Mesenchymal stem cell (in vitro differentiated cells and primary cell): ENCODE measurements at regions not wholly inside any gene's neighbourhood (a gene's known extent, or its start where the extent isn't known, plus 50 kb on each side); places are given as distances from the start of the nearest gene placed in this dataset.
"Not testable (repeated sequence)": the region's sequence is repeated elsewhere in the genome, so short reads cannot be mapped to it uniquely, and the experiment has no call there.

Experiments
- DNase-seq: peaks from one replicate; pipeline ENCODE4 v3.0.0-alpha.2; 2013
- H2AFZ ChIP-seq: one replicate; pipeline ENCODE4 v1.6.1; 2013; ENCODE audit warnings: low read depth, mild to moderate bottlenecking, control low read depth, inconsistent platforms, low read length, moderate library complexity
- H2AK5ac ChIP-seq: 2 replicates; pipeline ENCODE4 v1.6.1; 2013; ENCODE audit warnings: low read length, moderate library complexity, mild to moderate bottlenecking, inconsistent platforms; ENCODE audit not compliant: severe bottlenecking
- H2BK120ac ChIP-seq: one replicate; pipeline ENCODE4 v1.6.1; 2013; ENCODE audit warnings: low read depth, mild to moderate bottlenecking, inconsistent platforms, low read length, moderate library complexity
- H2BK12ac ChIP-seq, 2 experiments: one replicate each; pipeline ENCODE4 v1.6.1; 2013; ENCODE audit warnings: inconsistent platforms in 2 of 2, low read length in 2 of 2, mild to moderate bottlenecking in 2 of 2, moderate library complexity in 2 of 2, control low read depth in 1 of 2
- H2BK15ac ChIP-seq: one replicate; pipeline ENCODE4 v1.6.1; 2013; ENCODE audit warnings: mild to moderate bottlenecking, low read depth, inconsistent platforms; ENCODE audit not compliant: poor library complexity, severe bottlenecking
- H2BK5ac ChIP-seq: 2 replicates; pipeline ENCODE4 v1.6.1; 2013; ENCODE audit warnings: low read depth, mild to moderate bottlenecking, low read length, control low read depth, inconsistent platforms; ENCODE audit not compliant: poor library complexity, severe bottlenecking
- H3K14ac ChIP-seq, 2 experiments: one replicate each; pipeline ENCODE4 v1.6.1; 2013; ENCODE audit warnings: inconsistent platforms in 2 of 2, low read length in 2 of 2, control low read depth in 1 of 2, mild to moderate bottlenecking in 1 of 2, moderate library complexity in 1 of 2
- H3K18ac ChIP-seq, 2 experiments: one replicate each; pipeline ENCODE4 v1.6.1; 2013; ENCODE audit warnings: inconsistent platforms in 2 of 2, low read length in 2 of 2, control low read depth in 1 of 2, low read depth in 1 of 2, mild to moderate bottlenecking in 1 of 2
- H3K23ac ChIP-seq, 2 experiments: one replicate each; pipeline ENCODE4 v1.6.1; 2013; ENCODE audit warnings: inconsistent platforms in 2 of 2, low read length in 2 of 2, mild to moderate bottlenecking in 2 of 2, moderate library complexity in 2 of 2, control low read depth in 1 of 2
- H3K27ac ChIP-seq: 2 replicates; pipeline ENCODE4 v1.5.1; 2013; ENCODE audit warnings: mild to moderate bottlenecking, moderate library complexity, low read length, control low read depth, inconsistent platforms; ENCODE audit not compliant: poor library complexity, severe bottlenecking
- H3K27me3 ChIP-seq, 2 experiments: 2 replicates each; pipeline versions ENCODE4 v1.6.1 to v1.7.0; 2013; ENCODE audit warnings: low read length in 2 of 2, mild to moderate bottlenecking in 2 of 2, moderate library complexity in 2 of 2, control low read depth in 1 of 2, inconsistent platforms in 1 of 2; ENCODE audit not compliant: control insufficient read depth in 1 of 2, insufficient read depth in 1 of 2
- H3K36me3 ChIP-seq, 2 experiments: 2 replicates each; pipeline versions ENCODE4 v1.6.1 to v1.7.0; 2013; ENCODE audit warnings: low read length in 2 of 2, control low read depth in 1 of 2, inconsistent platforms in 1 of 2, low read depth in 1 of 2, mild to moderate bottlenecking in 1 of 2; ENCODE audit not compliant: insufficient read depth in 2 of 2, control insufficient read depth in 1 of 2
- H3K4ac ChIP-seq, 2 experiments: one replicate each; pipeline ENCODE4 v1.6.1; 2013; ENCODE audit warnings: inconsistent platforms in 2 of 2, low read length in 2 of 2, mild to moderate bottlenecking in 2 of 2, moderate library complexity in 2 of 2, control low read depth in 1 of 2, low read depth in 1 of 2
- H3K4me1 ChIP-seq: 2 replicates; pipeline ENCODE4 v1.6.1; 2013; ENCODE audit warnings: low read depth, low read length, control low read depth; ENCODE audit not compliant: control insufficient read depth, insufficient read depth
- H3K4me2 ChIP-seq: 2 replicates; pipeline ENCODE4 v1.6.1; 2013; ENCODE audit warnings: low read length, mild to moderate bottlenecking, inconsistent platforms; ENCODE audit not compliant: poor library complexity, severe bottlenecking
- H3K4me3 ChIP-seq, 2 experiments: 2 replicates each; pipeline versions ENCODE4 v1.5.1 to v1.7.0; 2013; ENCODE audit warnings: low read length in 2 of 2, mild to moderate bottlenecking in 2 of 2, control low read depth in 1 of 2, low read depth in 1 of 2; ENCODE audit not compliant: insufficient read depth in 1 of 2
- H3K79me1 ChIP-seq: replicated peaks from 2 replicates; pipeline ENCODE4 v1.6.1; 2013; ENCODE audit warnings: mild to moderate bottlenecking, control low read depth, low read length, inconsistent platforms; ENCODE audit not compliant: poor library complexity, severe bottlenecking
- H3K9ac ChIP-seq: 2 replicates; pipeline ENCODE4 v1.7.0; 2013; ENCODE audit warnings: mild to moderate bottlenecking, low read length, moderate library complexity
- H3K9me3 ChIP-seq: 2 replicates; pipeline ENCODE4 v1.7.0; 2013; ENCODE audit warnings: mild to moderate bottlenecking, low read length; ENCODE audit not compliant: control insufficient read depth
- H4K8ac ChIP-seq: one replicate; pipeline ENCODE4 v1.6.1; 2013; ENCODE audit warnings: inconsistent platforms, mild to moderate bottlenecking, low read length, moderate library complexity
- H4K91ac ChIP-seq: one replicate; pipeline ENCODE4 v1.6.1; 2013; ENCODE audit warnings: mild to moderate bottlenecking, low read length, inconsistent platforms
- WGBS: methylation state at CpG from one replicate; pipeline ENCODE4 v1.1.7; 2013; ENCODE audit warnings: mixed read lengths; 5-methylcytosine and 5-hydroxymethylcytosine counted together

GRCh38 chr19:31041461-31041860 is 307.8 kb downstream of the TSHZ3 start:
- Histone ChIP-seq H2AFZ (no peak overlapping the region), H3K27me3 (peaks cover 0 to 11% of the 10 kb centered on the region in 2 experiments), H2BK12ac (no peak overlapping the region), H3K4ac (no peak overlapping the region), H3K14ac (no peak overlapping the region), H2BK120ac (no peak overlapping the region), H2BK15ac (no peak overlapping the region), H3K79me1 (no peaks in the 10 kb centered on the region), H3K9me3 (peaks cover 9% of the 10 kb centered on the region), H2BK5ac (no peak overlapping the region), H4K91ac (no peak overlapping the region), H3K4me1 (peaks cover 2% of the 10 kb centered on the region), H4K8ac (no peak overlapping the region), H3K27ac (no peak overlapping the region), H3K18ac (no peak overlapping the region), H3K4me3 (no peak overlapping the region), H3K4me2 (no peak overlapping the region), H3K23ac (no peak overlapping the region), H3K36me3 (no peaks in the 10 kb centered on the region), H3K9ac (no peak overlapping the region), H2AK5ac (no peak overlapping the region)
- WGBS, result 77% methylated on average over 2 of the region's 2 CpGs
- no peak for DNase-seq

DNA sequence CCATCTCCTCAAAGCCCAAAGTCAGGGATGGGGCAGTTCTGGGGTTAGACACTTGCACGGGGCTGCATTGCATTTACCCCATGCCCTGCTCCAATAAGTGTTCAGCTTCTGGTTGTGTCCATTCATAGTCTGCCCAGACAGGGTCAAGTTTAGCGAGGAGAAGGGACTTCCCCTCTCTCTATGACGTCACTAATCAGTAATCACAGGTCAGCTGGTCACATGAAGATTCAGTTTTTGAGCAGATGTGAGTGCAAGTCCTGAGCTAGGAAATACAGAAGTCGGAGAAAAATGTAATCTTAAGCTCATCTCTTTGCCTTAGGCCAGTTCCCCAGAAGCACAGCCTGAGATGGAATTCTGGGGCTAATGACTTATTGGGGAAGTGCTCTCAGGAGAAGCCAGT is 310.1 kb downstream of the TSHZ3 start:
- H3K4me2 ChIP-seq, result no peak overlapping the region
- H2BK120ac ChIP-seq, result no peak overlapping the region
- H4K8ac ChIP-seq, result no peak overlapping the region
- H2BK12ac ChIP-seq, result no peak overlapping the region
- peaks cover 0 to 8% of the 10 kb centered on the region in 2 experiments for H3K27me3 ChIP-seq
- peaks cover 2% of the 10 kb centered on the region for H3K4me1 ChIP-seq
- no peak overlapping the region for H3K9ac ChIP-seq
- DNase-seq, result no peak
- H2BK15ac ChIP-seq, result no peak overlapping the region
- H4K91ac ChIP-seq, result no peak overlapping the region
- no peaks in the 10 kb centered on the region for H3K9me3 ChIP-seq
- WGBS, result 63% methylated on average over 4 of the region's 4 CpGs
- H3K27ac ChIP-seq, result no peak overlapping the region
- no peak overlapping the region for H3K4me3 ChIP-seq
- no peak overlapping the region for H2AFZ ChIP-seq
- H3K79me1 ChIP-seq, result no peaks in the 10 kb centered on the region
- no peak overlapping the region for H3K18ac ChIP-seq
- no peak overlapping the region for H2BK5ac ChIP-seq
- no peak overlapping the region for H2AK5ac ChIP-seq
- no peak overlapping the region for H3K23ac ChIP-seq
- H3K4ac ChIP-seq, result no peak overlapping the region
- H3K36me3 ChIP-seq, result no peaks in the 10 kb centered on the region
- no peak overlapping the region for H3K14ac ChIP-seq

- no peak overlapping the region for H2BK5ac ChIP-seq
- H3K4me2 ChIP-seq, result no peak overlapping the region
- no peaks in the 10 kb centered on the region for H3K79me1 ChIP-seq
- H3K36me3 ChIP-seq, result no peaks in the 10 kb centered on the region
- H3K14ac ChIP-seq, result no peak overlapping the region
- H3K9ac ChIP-seq, result no peak overlapping the region
- H2AK5ac ChIP-seq, result no peak overlapping the region
- H3K4me1 ChIP-seq, result peaks cover 2% of the 10 kb centered on the region
- no peak for DNase-seq
- no peaks in the 10 kb centered on the region for H3K9me3 ChIP-seq
- H3K4ac ChIP-seq, result no peak overlapping the region
- no peak overlapping the region for H2BK12ac ChIP-seq
- H3K23ac ChIP-seq, result no peak overlapping the region
- H3K27ac ChIP-seq, result no peak overlapping the region
- WGBS, result 88% methylated on average over 3 of the region's 3 CpGs
- H3K4me3 ChIP-seq, result no peak overlapping the region
- H2BK120ac ChIP-seq, result no peak overlapping the region
- no peak overlapping the region for H2AFZ ChIP-seq
- H3K18ac ChIP-seq, result no peak overlapping the region
- H3K27me3 ChIP-seq, result peaks cover 0 to 11% of the 10 kb centered on the region in 2 experiments
- H2BK15ac ChIP-seq, result no peak overlapping the region
- H4K8ac ChIP-seq, result no peak overlapping the region
- H4K91ac ChIP-seq, result no peak overlapping the region
Measured at GRCh38 chr19:31037286-31037980, 311.8 kb downstream of the TSHZ3 start.

DNA sequence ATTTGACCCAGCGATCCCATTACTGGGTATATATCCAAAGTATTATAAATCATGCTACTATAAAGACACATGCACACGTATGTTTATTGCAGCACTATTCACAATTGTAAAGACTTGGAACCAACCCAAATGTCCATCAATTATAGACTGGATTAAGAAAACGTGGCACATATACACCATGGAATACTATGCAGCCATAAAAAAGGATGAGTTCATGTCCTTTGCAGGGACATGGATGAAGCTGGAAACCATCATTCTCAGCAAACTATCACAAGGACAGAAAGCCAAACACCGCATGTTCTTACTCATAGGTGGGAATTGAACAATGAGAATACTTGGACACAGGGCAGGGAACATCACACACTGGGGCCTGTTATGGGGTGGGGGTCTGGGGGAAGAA is 317.8 kb downstream of the TSHZ3 start:
- not testable (repeated sequence) for H3K36me3 ChIP-seq, H4K8ac ChIP-seq, H3K4me2 ChIP-seq, H2AK5ac ChIP-seq, H3K4me3 ChIP-seq, H3K9me3 ChIP-seq, H3K23ac ChIP-seq, H3K9ac ChIP-seq, H2BK12ac ChIP-seq, H2AFZ ChIP-seq, H3K4me1 ChIP-seq, H2BK15ac ChIP-seq, H3K27ac ChIP-seq, H3K79me1 ChIP-seq, H3K4ac ChIP-seq, H3K18ac ChIP-seq, H3K14ac ChIP-seq, H2BK5ac ChIP-seq, DNase-seq, H3K27me3 ChIP-seq, H4K91ac ChIP-seq, H2BK120ac ChIP-seq
- 96% methylated on average over 3 of the region's 4 CpGs for WGBS
